ENCODE measurements at regions not wholly inside any gene's neighbourhood (a gene's known extent, or its start where the extent isn't known, plus 50 kb on each side); places are given as distances from the start of the nearest gene placed in this dataset.
"Not testable (repeated sequence)": the region's sequence is repeated elsewhere in the genome, so short reads cannot be mapped to it uniquely, and the experiment has no call there.

DNA sequence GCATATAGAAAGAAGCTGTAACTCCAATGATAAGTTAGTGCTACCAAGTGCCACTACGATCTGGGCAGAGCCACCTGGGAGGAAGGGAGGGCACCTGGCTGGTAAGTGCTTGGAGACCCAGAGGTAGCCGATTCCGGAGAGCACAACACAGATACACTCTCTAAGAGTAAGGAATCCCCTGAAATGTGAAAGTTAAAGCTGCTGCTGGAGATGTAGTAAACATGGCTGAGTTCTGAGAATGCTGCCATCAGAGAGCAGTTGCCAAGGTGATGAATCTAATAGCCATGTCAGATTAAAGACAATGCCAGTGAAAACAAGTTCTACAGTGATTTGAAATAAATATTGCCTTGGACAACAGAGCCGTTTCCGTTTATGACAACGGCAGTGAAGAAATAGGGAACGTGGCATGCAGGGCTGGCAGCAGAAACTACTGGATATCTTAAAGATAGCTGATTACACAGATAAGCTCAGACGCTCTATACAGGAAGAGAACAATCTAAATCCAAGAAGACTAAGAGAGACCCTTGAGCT is 561.2 kb upstream of the C9orf72 start:
- Histone ChIP-seq H3K9ac (ENCODE audit: low read depth in 1 of 3, low read length in 3 of 3) (no peak overlapping the region), H3K9me3 (ENCODE audit: control insufficient read depth in 3 of 3, low read length in 3 of 3) (no peaks in the 10 kb centered on the region), H3K27me3 (ENCODE audit: control insufficient read depth in 3 of 3, insufficient read depth in 3 of 3, low read length in 3 of 3) (no peaks in the 10 kb centered on the region), H3K4me3 (ENCODE audit: low read length in 3 of 3) (no peak overlapping the region), H3K36me3 (ENCODE audit: control insufficient read depth in 3 of 3, insufficient read depth in 3 of 3, low read length in 3 of 3) (no peaks in the 10 kb centered on the region), H3K4me1 (ENCODE audit: control insufficient read depth in 3 of 3, insufficient read depth in 3 of 3, low read length in 3 of 3) (no peaks in the 10 kb centered on the region), H3K27ac (ENCODE audit: low read depth, low read length) (no peak overlapping the region)

DNA sequence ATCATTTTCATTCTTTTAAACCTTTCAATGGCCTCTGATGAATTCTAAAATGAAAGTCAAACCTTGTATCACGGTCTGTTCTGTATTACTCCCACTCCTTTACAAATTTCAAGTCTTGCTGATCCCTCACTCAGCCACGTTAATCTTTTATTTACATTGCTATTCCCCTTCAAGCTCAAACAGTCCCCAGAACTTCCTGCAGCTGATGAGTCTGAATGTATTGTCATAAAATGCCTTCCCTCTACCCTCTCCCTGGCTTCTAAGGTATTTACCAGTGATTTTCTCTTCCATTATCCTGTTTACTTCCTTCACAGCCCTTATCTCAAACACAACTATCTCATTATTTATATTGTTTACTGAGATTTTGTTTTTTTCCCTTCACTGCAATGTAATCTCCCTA is 562.3 kb upstream of the C9orf72 start:
- no peak overlapping the region for H3K4me3 ChIP-seq (ENCODE audit: low read length in 3 of 3)
- H3K4me1 ChIP-seq (ENCODE audit: control insufficient read depth in 3 of 3, insufficient read depth in 3 of 3, low read length in 3 of 3), result no peaks in the 10 kb centered on the region
- no peak overlapping the region for H3K9ac ChIP-seq (ENCODE audit: low read depth in 1 of 3, low read length in 3 of 3)
- H3K27ac ChIP-seq (ENCODE audit: low read depth, low read length), result no peak overlapping the region
- H3K9me3 ChIP-seq (ENCODE audit: control insufficient read depth in 3 of 3, low read length in 3 of 3), result no peaks in the 10 kb centered on the region
- no peaks in the 10 kb centered on the region for H3K27me3 ChIP-seq (ENCODE audit: control insufficient read depth in 3 of 3, insufficient read depth in 3 of 3, low read length in 3 of 3)
- H3K36me3 ChIP-seq (ENCODE audit: control insufficient read depth in 3 of 3, insufficient read depth in 3 of 3, low read length in 3 of 3), result no peaks in the 10 kb centered on the region

DNA sequence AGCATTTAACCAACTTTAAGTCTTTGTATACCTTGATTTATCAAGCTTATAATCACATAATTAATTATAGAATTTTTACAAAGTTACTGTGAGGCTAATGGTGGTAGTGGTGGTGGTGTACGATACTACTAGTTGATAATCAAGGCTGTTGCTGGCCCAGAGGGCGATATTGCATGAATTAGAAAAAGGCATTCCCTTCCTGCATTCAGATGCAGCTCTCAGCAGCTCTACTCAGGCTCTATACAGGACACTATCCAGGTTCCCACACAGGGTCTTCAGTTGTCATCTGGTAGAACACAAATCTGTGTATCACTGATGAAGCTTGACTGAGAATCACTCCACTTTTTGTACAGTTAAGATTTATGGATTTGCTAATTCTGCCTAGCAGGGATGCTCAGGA is 562.8 kb upstream of the C9orf72 start:
- Histone ChIP-seq H3K27ac (ENCODE audit: low read depth, low read length) (no peak overlapping the region), H3K27me3 (ENCODE audit: control insufficient read depth in 3 of 3, insufficient read depth in 3 of 3, low read length in 3 of 3) (no peaks in the 10 kb centered on the region), H3K9ac (ENCODE audit: low read depth in 1 of 3, low read length in 3 of 3) (no peak overlapping the region), H3K4me1 (ENCODE audit: control insufficient read depth in 3 of 3, insufficient read depth in 3 of 3, low read length in 3 of 3) (no peaks in the 10 kb centered on the region), H3K4me3 (ENCODE audit: low read length in 3 of 3) (no peak overlapping the region), H3K9me3 (ENCODE audit: control insufficient read depth in 3 of 3, low read length in 3 of 3) (no peaks in the 10 kb centered on the region), H3K36me3 (ENCODE audit: control insufficient read depth in 3 of 3, insufficient read depth in 3 of 3, low read length in 3 of 3) (no peaks in the 10 kb centered on the region)

- H3K4me3 ChIP-seq (ENCODE audit: low read length in 3 of 3); H3K27me3 ChIP-seq (ENCODE audit: control insufficient read depth in 3 of 3, insufficient read depth in 3 of 3, low read length in 3 of 3); H3K36me3 ChIP-seq (ENCODE audit: control insufficient read depth in 3 of 3, insufficient read depth in 3 of 3, low read length in 3 of 3); H3K4me1 ChIP-seq (ENCODE audit: control insufficient read depth in 3 of 3, insufficient read depth in 3 of 3, low read length in 3 of 3); H3K9me3 ChIP-seq (ENCODE audit: control insufficient read depth in 3 of 3, low read length in 3 of 3); H3K27ac ChIP-seq (ENCODE audit: low read depth, low read length); H3K9ac ChIP-seq (ENCODE audit: low read depth in 1 of 3, low read length in 3 of 3): not testable (repeated sequence)
Measured at GRCh38 chr9:28147430-28147829, 574.1 kb upstream of the C9orf72 start.

- not testable (repeated sequence) for H3K9ac ChIP-seq (ENCODE audit: low read depth in 1 of 3, low read length in 3 of 3); H3K4me1 ChIP-seq (ENCODE audit: control insufficient read depth in 3 of 3, insufficient read depth in 3 of 3, low read length in 3 of 3); H3K27me3 ChIP-seq (ENCODE audit: control insufficient read depth in 3 of 3, insufficient read depth in 3 of 3, low read length in 3 of 3); H3K36me3 ChIP-seq (ENCODE audit: control insufficient read depth in 3 of 3, insufficient read depth in 3 of 3, low read length in 3 of 3); H3K27ac ChIP-seq (ENCODE audit: low read depth, low read length); H3K4me3 ChIP-seq (ENCODE audit: low read length in 3 of 3); H3K9me3 ChIP-seq (ENCODE audit: control insufficient read depth in 3 of 3, low read length in 3 of 3)
Measured at GRCh38 chr9:28147923-28148597, 574.8 kb upstream of the C9orf72 start.

- not testable (repeated sequence) for H3K9me3 ChIP-seq (ENCODE audit: control insufficient read depth in 3 of 3, low read length in 3 of 3); H3K9ac ChIP-seq (ENCODE audit: low read depth in 1 of 3, low read length in 3 of 3); H3K36me3 ChIP-seq (ENCODE audit: control insufficient read depth in 3 of 3, insufficient read depth in 3 of 3, low read length in 3 of 3); H3K27me3 ChIP-seq (ENCODE audit: control insufficient read depth in 3 of 3, insufficient read depth in 3 of 3, low read length in 3 of 3); H3K4me1 ChIP-seq (ENCODE audit: control insufficient read depth in 3 of 3, insufficient read depth in 3 of 3, low read length in 3 of 3); H3K4me3 ChIP-seq (ENCODE audit: low read length in 3 of 3); H3K27ac ChIP-seq (ENCODE audit: low read depth, low read length)
Measured at GRCh38 chr9:28149361-28150050, 576.2 kb upstream of the C9orf72 start.

GRCh38 chr9:28155067-28155466 is 581.8 kb upstream of the C9orf72 start:
- H3K4me3 ChIP-seq (ENCODE audit: low read length in 3 of 3), result no peak overlapping the region
- H3K4me1 ChIP-seq (ENCODE audit: control insufficient read depth in 3 of 3, insufficient read depth in 3 of 3, low read length in 3 of 3), result no peaks in the 10 kb centered on the region
- H3K9me3 ChIP-seq (ENCODE audit: control insufficient read depth in 3 of 3, low read length in 3 of 3), result no peaks in the 10 kb centered on the region
- H3K9ac ChIP-seq (ENCODE audit: low read depth in 1 of 3, low read length in 3 of 3), result no peak overlapping the region
- no peaks in the 10 kb centered on the region for H3K27me3 ChIP-seq (ENCODE audit: control insufficient read depth in 3 of 3, insufficient read depth in 3 of 3, low read length in 3 of 3)
- H3K36me3 ChIP-seq (ENCODE audit: control insufficient read depth in 3 of 3, insufficient read depth in 3 of 3, low read length in 3 of 3), result no peaks in the 10 kb centered on the region
- no peak overlapping the region for H3K27ac ChIP-seq (ENCODE audit: low read depth, low read length)

- H3K36me3 ChIP-seq (ENCODE audit: control insufficient read depth in 3 of 3, insufficient read depth in 3 of 3, low read length in 3 of 3), result no peaks in the 10 kb centered on the region
Measured at GRCh38 chr9:28155671-28156070, 582.4 kb upstream of the C9orf72 start.

DNA sequence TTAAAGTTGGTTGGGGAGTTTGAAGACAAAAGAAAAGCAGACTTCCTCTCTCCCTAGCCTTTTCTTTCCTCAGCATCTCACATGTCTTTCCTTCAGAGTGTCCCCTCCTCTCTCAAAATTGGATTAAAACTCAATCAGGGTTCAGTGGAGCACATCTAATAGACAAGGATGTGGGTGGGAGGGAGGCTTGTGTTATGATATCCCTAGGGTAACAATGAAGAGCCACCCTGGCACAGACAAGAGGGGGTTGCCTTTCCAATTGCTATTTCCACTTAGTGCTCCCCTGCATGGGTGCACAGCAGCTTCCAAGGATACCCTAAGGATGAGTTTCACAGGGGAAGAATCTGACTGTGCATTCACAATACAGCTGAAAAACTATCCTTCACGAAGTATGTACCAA is 585.2 kb upstream of the C9orf72 start:
- H3K9me3 ChIP-seq (ENCODE audit: control insufficient read depth in 3 of 3, low read length in 3 of 3), result no peaks in the 10 kb centered on the region
- no peaks in the 10 kb centered on the region for H3K27me3 ChIP-seq (ENCODE audit: control insufficient read depth in 3 of 3, insufficient read depth in 3 of 3, low read length in 3 of 3)
- no peaks in the 10 kb centered on the region for H3K36me3 ChIP-seq (ENCODE audit: control insufficient read depth in 3 of 3, insufficient read depth in 3 of 3, low read length in 3 of 3)
- H3K4me3 ChIP-seq (ENCODE audit: low read length in 3 of 3), result no peak overlapping the region
- H3K27ac ChIP-seq (ENCODE audit: low read depth, low read length), result no peak overlapping the region
- no peak overlapping the region for H3K9ac ChIP-seq (ENCODE audit: low read depth in 1 of 3, low read length in 3 of 3)
- H3K4me1 ChIP-seq (ENCODE audit: control insufficient read depth in 3 of 3, insufficient read depth in 3 of 3, low read length in 3 of 3), result no peaks in the 10 kb centered on the region

More at GRCh38 chr9:28155671-28156070, 582.4 kb upstream of the C9orf72 start:
- no peak overlapping the region for H3K4me3 ChIP-seq (ENCODE audit: low read length in 3 of 3)
- no peak overlapping the region for H3K27ac ChIP-seq (ENCODE audit: low read depth, low read length)
- no peak overlapping the region for H3K9ac ChIP-seq (ENCODE audit: low read depth in 1 of 3, low read length in 3 of 3)
- H3K9me3 ChIP-seq (ENCODE audit: control insufficient read depth in 3 of 3, low read length in 3 of 3), result no peaks in the 10 kb centered on the region
- H3K4me1 ChIP-seq (ENCODE audit: control insufficient read depth in 3 of 3, insufficient read depth in 3 of 3, low read length in 3 of 3), result no peaks in the 10 kb centered on the region
- no peaks in the 10 kb centered on the region for H3K27me3 ChIP-seq (ENCODE audit: control insufficient read depth in 3 of 3, insufficient read depth in 3 of 3, low read length in 3 of 3)

GRCh38 chr9:28163619-28164018 is 590.3 kb upstream of the C9orf72 start:
- Histone ChIP-seq H3K9me3 (ENCODE audit: control insufficient read depth in 3 of 3, low read length in 3 of 3) (no peaks in the 10 kb centered on the region), H3K27me3 (ENCODE audit: control insufficient read depth in 3 of 3, insufficient read depth in 3 of 3, low read length in 3 of 3) (no peaks in the 10 kb centered on the region), H3K9ac (ENCODE audit: low read depth in 1 of 3, low read length in 3 of 3) (no peak overlapping the region), H3K4me1 (ENCODE audit: control insufficient read depth in 3 of 3, insufficient read depth in 3 of 3, low read length in 3 of 3) (no peaks in the 10 kb centered on the region), H3K27ac (ENCODE audit: low read depth, low read length) (no peak overlapping the region), H3K36me3 (ENCODE audit: control insufficient read depth in 3 of 3, insufficient read depth in 3 of 3, low read length in 3 of 3) (no peaks in the 10 kb centered on the region), H3K4me3 (ENCODE audit: low read length in 3 of 3) (no peak overlapping the region)

Data from skeletal muscle tissue (tissue), 3 donors.